Stimulated activated memory B cell treated with anti-CD40 and anti-IgM and Interleukin-4, amounts not matched to agents 10 μg/mL and 1 μg/mL and 100 μg/mL, for 72 hours (primary cell): ENCODE measurements at regions not wholly inside any gene's neighbourhood (a gene's known extent, or its start where the extent isn't known, plus 50 kb on each side); places are given as distances from the start of the nearest gene placed in this dataset.

Experiments
- ATAC-seq: fragments of 150-1000 bp; cut with Tn5 transposase; 2 replicates; pipeline ENCODE4 v1.10.0; 2021
- H3K27ac Mint-ChIP-seq: one replicate; pipeline ENCODE4 v1.8.0; 2022; ENCODE audit warnings: mild to moderate bottlenecking, mixed read lengths
- H3K27me3 Mint-ChIP-seq: one replicate; pipeline ENCODE4 v1.8.0; 2022; ENCODE audit warnings: mixed read lengths
- H3K36me3 Mint-ChIP-seq: one replicate; pipeline ENCODE4 v1.8.0; 2022; ENCODE audit warnings: mixed read lengths
- H3K4me1 Mint-ChIP-seq: one replicate; pipeline ENCODE4 v1.8.0; 2022; ENCODE audit warnings: mixed read lengths
- H3K4me3 Mint-ChIP-seq: one replicate; pipeline ENCODE4 v1.8.0; 2022; ENCODE audit warnings: mild to moderate bottlenecking, moderate library complexity, mixed read lengths
- H3K9me3 Mint-ChIP-seq: one replicate; pipeline ENCODE4 v1.8.0; 2022; ENCODE audit warnings: mixed read lengths

DNA sequence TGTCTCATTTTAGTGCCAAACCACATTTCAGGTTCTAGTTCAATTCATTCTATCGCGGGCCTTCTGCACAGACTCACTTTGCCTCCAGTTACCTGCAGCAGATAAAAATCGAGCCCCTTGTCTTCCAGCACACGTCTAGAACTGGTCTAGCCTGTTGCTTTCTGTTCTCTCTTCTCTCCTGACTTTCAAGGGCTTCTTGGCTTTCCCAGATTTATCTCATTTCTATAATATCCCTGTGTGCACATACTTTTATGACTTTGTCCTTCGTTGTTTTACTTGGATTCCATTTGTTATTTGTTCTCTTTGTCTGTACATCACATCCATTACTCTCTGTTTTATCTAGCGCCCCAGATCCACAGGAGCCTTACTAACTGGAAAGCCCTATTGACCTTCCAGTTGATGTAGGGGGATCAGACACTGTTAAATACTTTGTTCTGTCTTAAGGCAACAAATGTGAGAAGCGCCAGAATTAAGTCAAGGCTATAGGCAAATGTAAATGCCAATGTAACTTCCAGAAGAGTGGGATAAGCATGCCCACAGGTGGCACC is 284.5 kb upstream of the ADGRL4 start:
- no peaks in the 10 kb centered on the region for H3K4me1 Mint-ChIP-seq
- no peak overlapping the region for H3K4me3 Mint-ChIP-seq
- ATAC-seq: no peak
- H3K36me3 Mint-ChIP-seq: no peaks in the 10 kb centered on the region
- no peak overlapping the region for H3K27ac Mint-ChIP-seq
- no peaks in the 10 kb centered on the region for H3K9me3 Mint-ChIP-seq
- no peaks in the 10 kb centered on the region for H3K27me3 Mint-ChIP-seq

DNA sequence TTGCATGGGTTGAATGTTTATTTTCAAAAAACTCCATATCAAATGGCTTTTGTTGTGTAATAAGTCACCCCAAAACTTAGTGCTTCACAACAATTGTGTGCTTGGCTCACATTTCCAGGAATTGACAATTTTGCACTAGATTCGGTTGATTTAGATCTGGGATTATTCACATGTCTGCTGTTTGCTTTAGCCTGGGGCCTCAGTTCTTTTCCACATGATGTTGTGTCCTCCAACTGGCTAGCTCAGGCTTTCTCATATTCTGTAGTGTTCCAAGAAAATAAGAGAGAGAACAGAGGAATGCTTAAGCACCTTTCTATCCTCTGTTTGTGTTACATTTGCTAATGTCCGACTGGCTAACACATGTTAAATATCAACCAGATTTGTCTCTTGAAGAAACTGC is 281.5 kb upstream of the ADGRL4 start:
- Mint-ChIP-seq H3K36me3 (no peaks in the 10 kb centered on the region), H3K27me3 (no peaks in the 10 kb centered on the region), H3K9me3 (no peaks in the 10 kb centered on the region), H3K4me3 (no peak overlapping the region), H3K4me1 (no peaks in the 10 kb centered on the region), H3K27ac (no peak overlapping the region)
- ATAC-seq: no peak

DNA sequence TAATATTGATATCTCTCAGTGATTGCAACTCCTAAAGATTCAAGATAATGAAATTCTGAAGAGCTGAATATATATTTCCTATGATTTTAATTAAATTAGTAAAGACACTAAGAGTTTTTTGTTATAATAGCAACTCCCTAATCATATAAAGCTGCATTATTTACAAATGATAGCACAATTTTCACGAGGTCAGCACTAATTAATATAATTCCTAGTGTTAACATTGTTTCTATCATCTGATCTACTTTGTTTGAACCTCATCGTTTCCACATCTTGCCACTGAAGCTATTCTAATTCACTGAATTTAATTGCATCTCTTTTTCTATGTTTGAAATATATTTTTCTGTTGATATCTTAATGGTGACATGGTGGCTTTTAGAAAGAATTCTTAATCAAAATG is 279.1 kb upstream of the ADGRL4 start:
- no peaks in the 10 kb centered on the region for H3K9me3 Mint-ChIP-seq
- no peaks in the 10 kb centered on the region for H3K36me3 Mint-ChIP-seq
- ATAC-seq: no peak
- no peak overlapping the region for H3K4me3 Mint-ChIP-seq
- no peak overlapping the region for H3K27ac Mint-ChIP-seq
- H3K4me1 Mint-ChIP-seq: no peaks in the 10 kb centered on the region
- no peaks in the 10 kb centered on the region for H3K27me3 Mint-ChIP-seq

DNA sequence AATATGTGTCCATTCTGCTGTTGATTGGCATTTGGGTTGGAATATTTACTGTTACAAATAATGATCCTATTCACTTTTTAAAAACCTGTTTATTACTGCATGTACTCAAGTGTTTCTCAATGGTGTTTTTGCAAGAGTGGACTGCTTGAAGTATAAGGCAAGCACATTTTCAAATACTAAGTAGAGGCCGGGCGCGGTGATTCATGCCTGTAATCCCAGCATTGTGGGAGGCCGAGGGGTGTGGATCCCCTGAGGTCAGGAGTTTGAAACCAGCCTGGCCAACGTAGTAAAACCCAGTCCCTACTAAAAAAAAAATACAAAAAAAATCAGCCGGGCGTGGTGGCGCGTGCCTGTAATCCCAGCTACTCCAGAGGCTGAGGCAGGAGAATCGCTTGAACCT is 276.9 kb upstream of the ADGRL4 start:
- Mint-ChIP-seq H3K4me3 (no peak overlapping the region), H3K27ac (no peak overlapping the region), H3K9me3 (no peaks in the 10 kb centered on the region), H3K4me1 (no peaks in the 10 kb centered on the region), H3K36me3 (no peaks in the 10 kb centered on the region), H3K27me3 (no peaks in the 10 kb centered on the region)
- ATAC-seq: no peak

DNA sequence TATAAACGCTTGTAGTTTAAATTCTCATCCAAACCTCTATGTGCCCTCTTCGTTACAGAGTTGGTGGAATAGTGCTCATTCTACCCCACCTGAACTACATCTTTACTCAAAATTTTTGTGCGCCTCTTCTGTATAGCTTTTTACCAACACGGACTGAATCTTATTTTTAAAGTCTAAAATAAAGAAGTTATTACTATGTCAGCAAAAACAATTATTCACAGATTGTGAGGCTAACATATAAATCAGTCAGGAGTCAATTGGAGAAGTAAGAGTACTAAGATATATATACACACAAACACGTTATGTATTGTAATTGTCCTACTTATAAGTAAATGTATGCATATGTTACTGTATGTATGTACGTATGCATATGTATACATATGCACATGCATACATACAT is 274.9 kb upstream of the ADGRL4 start:
- no peaks in the 10 kb centered on the region for H3K36me3 Mint-ChIP-seq
- no peak overlapping the region for H3K27ac Mint-ChIP-seq
- no peak for ATAC-seq
- no peaks in the 10 kb centered on the region for H3K4me1 Mint-ChIP-seq
- H3K27me3 Mint-ChIP-seq: no peaks in the 10 kb centered on the region
- no peak overlapping the region for H3K4me3 Mint-ChIP-seq
- no peaks in the 10 kb centered on the region for H3K9me3 Mint-ChIP-seq

DNA sequence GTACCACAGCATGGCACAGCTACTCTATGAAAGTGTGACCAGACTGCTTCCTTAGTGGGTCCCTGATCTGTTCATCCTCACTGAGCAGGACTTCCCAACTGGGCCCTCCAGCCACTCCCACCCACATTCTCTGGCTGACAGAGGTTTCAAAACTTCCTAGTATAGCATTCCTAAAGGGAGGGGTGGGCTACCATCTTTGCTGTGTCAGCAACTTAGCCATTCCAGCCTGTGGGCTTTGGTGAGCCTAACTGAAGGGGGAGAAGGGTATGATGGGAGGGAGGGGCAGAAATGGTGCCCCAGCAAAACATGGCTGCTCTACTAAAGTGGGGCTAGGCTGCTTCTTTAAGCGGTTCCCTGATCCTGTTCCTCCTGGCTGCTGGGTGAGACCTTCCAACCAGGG is 265.2 kb upstream of the ADGRL4 start:
- H3K27me3 Mint-ChIP-seq: no peaks in the 10 kb centered on the region
- H3K36me3 Mint-ChIP-seq: no peaks in the 10 kb centered on the region
- no peaks in the 10 kb centered on the region for H3K4me1 Mint-ChIP-seq
- H3K27ac Mint-ChIP-seq: no peak overlapping the region
- no peak for ATAC-seq
- no peaks in the 10 kb centered on the region for H3K9me3 Mint-ChIP-seq
- H3K4me3 Mint-ChIP-seq: no peak overlapping the region

DNA sequence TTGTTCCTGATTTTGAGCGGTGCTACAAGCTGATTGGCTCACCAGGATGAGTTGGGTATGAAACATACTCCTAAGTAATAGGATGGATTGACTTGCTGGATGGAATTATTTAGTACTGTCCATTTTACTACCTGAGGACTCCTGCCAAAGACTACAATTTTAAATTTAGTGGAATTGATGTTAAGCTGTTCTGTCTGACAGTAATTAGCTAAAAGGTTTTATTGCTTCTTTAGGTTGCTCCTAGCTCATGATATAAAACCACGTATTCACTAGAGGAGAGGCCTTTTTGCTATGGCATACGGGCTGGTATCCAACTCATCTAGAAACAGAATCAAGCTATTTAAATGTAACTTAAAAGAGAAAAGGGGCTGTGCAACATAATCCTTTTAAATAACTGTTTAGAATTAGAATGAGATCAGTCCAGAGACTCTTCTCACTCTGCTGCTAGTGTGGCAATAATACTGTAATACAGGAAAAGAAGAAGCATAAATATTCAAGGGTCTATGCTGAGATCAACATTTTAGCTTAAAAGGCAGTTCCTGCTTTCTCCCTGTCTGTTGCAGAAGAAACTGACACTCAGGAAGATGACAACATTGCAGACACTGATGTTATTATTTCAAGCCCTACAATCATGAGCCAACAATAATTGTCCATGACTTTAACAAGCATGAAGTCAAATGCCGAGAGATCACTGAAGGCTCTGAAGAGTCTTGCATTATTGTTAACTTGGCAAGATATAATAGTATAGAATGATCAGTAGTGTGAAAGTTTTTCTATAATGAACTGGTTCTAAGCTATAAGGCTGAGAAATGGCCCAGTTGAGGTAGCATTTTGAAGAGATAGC is 258.7 kb upstream of the ADGRL4 start:
- Mint-ChIP-seq H3K36me3 (no peaks in the 10 kb centered on the region), H3K4me1 (no peaks in the 10 kb centered on the region), H3K27ac (no peak overlapping the region), H3K4me3 (no peak overlapping the region), H3K27me3 (no peaks in the 10 kb centered on the region), H3K9me3 (no peaks in the 10 kb centered on the region)
- no peak for ATAC-seq

DNA sequence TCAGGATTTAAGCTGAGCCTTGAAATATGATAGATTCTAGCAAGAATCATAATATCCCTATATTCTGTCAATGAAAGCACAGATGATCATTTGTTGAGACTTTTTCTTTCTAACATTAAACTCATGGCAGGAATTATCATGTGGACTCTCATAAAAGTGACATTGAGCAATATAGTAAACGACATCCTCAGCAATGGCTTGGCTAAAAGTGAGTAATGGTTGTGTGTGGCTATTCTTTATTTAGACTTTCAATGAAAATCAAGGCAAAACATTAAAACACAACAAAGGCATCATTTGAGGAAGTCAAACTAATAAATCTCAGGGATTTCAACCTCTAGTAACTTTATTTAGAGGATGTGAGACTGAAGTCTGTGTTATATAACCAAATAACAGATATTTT is 257.8 kb upstream of the ADGRL4 start:
- Mint-ChIP-seq H3K36me3 (no peaks in the 10 kb centered on the region), H3K27me3 (no peaks in the 10 kb centered on the region), H3K27ac (no peak overlapping the region), H3K4me3 (no peak overlapping the region), H3K4me1 (no peaks in the 10 kb centered on the region), H3K9me3 (no peaks in the 10 kb centered on the region)
- no peak for ATAC-seq

DNA sequence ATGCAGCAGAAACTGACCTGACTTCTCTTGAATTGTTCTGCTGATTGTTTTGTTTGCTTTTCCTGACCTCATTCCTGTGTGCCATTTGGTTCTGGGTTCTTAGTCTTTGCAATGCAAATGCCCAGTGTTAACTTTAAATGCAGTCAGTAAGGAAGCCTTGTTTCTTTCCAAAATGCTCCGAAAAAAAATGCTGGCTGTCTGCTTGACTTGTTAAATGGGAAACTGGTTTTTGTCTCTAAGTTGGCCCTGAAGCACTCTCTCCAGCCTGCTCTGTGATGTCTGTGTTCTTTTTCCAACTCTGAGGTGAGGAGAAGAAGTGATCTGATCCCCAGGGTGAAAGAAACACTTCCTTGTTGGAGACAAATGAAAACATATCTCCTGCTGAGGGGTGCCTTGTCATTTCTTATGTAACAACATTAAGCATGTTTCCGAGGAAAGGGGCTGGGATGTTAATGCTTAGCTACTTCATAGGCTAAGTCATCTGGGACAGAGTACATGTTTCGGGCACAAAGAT is 256.3 kb upstream of the ADGRL4 start:
- Mint-ChIP-seq H3K4me3 (no peak overlapping the region), H3K27me3 (no peaks in the 10 kb centered on the region), H3K36me3 (no peaks in the 10 kb centered on the region), H3K9me3 (no peaks in the 10 kb centered on the region), H3K4me1 (no peaks in the 10 kb centered on the region), H3K27ac (no peak overlapping the region)
- ATAC-seq: no peak

DNA sequence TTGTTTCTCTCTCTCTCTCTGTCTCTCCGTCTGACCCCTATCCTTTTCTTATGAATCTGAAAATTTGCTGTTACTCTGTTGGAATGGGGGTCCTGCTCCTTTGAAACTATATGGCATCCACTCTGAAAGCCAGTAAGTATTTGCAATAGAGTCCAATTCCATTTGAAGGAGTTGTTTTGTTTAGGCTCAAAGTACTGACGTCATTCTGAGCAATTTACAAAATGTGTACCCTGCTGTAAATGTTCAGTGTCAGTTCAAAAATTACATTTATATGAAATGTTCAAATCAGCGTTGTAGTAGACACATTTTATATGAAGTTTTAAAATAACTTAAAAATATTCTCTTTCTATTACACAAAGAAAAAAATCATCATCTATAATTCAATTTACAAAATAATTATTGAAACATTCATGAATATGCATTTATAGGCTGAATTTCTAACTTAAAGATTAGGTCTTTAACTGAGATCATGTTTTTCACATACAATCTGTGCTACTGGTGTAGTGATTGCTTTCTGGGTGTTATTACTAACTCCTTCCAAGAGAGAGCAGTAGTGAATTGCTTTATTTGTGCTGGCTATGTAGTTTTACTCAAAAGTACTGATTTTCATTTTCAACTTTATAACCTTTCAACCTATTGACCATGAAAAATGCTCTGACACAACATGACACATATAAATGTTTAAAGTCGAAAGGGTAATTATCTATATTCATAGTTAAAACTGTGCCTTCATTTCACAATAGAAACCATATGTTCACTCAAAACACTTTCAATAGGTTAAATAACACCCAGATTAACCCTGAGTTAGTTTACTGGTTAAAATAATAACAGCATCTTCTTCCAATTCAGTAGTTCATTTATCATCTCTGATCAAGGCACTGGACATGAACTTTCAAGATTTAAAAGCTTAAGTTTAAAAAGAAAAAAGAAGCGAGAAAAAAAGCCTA is 253.1 kb upstream of the ADGRL4 start:
- H3K9me3 Mint-ChIP-seq: no peaks in the 10 kb centered on the region
- no peaks in the 10 kb centered on the region for H3K27me3 Mint-ChIP-seq
- no peak overlapping the region for H3K27ac Mint-ChIP-seq
- H3K4me1 Mint-ChIP-seq: no peaks in the 10 kb centered on the region
- H3K4me3 Mint-ChIP-seq: no peak overlapping the region
- no peaks in the 10 kb centered on the region for H3K36me3 Mint-ChIP-seq
- ATAC-seq: no peak

DNA sequence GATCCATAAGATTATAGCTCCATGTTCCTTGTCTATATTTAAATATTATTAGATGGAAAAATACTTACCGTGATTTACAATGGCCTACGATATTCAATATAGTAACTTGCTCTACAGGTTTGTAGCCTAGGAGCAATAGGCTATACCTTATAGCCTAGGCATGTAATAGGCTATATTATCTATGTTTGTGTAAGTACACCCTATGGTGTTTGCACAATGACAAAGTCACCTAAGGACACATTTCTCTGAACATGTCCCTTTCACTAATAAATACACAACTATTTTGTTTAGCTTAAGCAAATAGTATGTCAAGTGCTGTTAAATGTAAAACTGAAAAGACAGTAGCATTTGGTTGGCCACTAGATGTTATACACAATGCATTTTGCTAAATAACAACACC is 248.9 kb upstream of the ADGRL4 start:
- ATAC-seq: no peak
- no peak overlapping the region for H3K27ac Mint-ChIP-seq

DNA sequence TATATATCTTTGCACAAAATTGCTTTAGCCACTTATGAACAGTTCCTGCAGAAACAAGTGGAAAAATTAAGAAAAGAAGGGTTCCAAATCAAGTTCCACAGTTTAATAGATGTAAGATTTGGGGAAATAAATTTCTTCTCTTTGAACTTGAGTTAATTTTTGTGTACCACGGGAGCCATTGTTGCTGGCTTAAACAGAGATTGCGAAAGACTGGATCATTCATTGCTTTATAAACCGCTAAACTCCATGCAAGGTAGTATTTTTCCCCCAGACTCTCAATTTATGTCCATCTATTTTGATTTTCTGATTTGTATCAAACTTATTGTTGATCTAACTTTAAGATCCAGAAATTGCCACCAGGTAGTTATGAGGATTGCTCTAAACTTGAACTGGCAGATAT is 246.1 kb upstream of the ADGRL4 start:
- no peak for ATAC-seq
- Mint-ChIP-seq H3K27ac (no peak overlapping the region), H3K4me1 (no peaks in the 10 kb centered on the region)

More for the DNA sequence above, 248.9 kb upstream of the ADGRL4 start:
- no peak overlapping the region for H3K4me3 Mint-ChIP-seq
- H3K36me3 Mint-ChIP-seq: no peaks in the 10 kb centered on the region
- no peaks in the 10 kb centered on the region for H3K9me3 Mint-ChIP-seq
- no peaks in the 10 kb centered on the region for H3K4me1 Mint-ChIP-seq
- H3K27me3 Mint-ChIP-seq: no peaks in the 10 kb centered on the region

DNA sequence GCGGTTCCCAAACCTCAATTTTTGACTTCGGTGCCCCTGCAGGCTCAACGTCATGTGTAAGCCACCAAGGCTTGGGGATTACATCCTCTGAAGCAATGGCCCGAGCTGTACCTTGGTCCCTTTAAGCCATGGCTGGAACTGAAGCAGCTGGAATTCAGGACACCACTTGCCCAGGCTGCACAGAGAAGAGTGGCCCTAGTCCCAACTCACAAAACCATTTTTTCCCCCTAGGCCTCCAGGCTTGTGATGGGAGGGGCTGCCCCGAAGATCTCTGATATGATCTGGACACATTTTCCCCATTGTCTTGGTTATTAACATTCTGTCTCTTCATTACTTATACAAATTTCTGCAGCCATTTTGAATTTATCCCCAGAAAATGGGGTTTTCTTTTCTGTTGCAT is 233.3 kb upstream of the ADGRL4 start:
- ATAC-seq: no peak
- H3K36me3 Mint-ChIP-seq: no peaks in the 10 kb centered on the region
- H3K9me3 Mint-ChIP-seq: peaks cover 6% of the 10 kb centered on the region
- H3K4me1 Mint-ChIP-seq: no peaks in the 10 kb centered on the region
- no peak overlapping the region for H3K27ac Mint-ChIP-seq
- H3K4me3 Mint-ChIP-seq: no peak overlapping the region
- no peaks in the 10 kb centered on the region for H3K27me3 Mint-ChIP-seq

More for the DNA sequence above, 246.1 kb upstream of the ADGRL4 start:
- Mint-ChIP-seq H3K9me3 (no peaks in the 10 kb centered on the region), H3K4me3 (no peak overlapping the region), H3K27me3 (no peaks in the 10 kb centered on the region), H3K36me3 (no peaks in the 10 kb centered on the region)

DNA sequence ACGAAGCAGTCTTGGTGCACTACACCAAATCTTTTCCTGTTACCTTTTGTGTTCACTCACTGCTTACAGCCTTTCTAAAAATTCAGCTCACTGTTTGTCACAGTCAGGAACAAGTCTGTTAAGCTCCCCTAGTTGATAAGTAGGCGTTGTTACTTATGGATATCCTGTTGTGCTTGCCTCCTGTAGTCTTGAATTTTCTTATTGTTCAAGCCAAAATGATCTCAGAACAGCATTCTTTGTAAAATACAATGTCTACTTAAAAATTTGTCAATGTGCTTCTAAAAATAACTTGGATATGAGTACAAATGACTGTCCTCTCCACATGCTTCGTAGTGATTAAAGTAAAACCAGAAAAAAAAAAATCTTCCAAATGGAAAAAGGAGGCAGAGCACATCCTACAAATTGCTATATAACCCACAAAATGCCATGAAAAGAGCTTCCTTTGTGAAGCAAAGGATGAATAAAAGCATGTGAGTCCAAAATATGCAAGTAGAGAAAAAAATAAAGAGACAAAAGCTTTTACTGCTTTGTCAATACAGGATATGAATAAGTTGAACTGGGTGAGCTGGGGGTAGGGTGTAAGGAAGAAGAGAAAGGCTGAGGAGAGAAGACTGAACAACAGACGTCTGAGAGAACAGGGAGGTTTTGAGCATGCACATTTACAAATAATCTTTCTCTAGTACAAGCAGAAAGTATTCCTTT is 228.9 kb upstream of the ADGRL4 start:
- H3K27ac Mint-ChIP-seq: no peak overlapping the region
- H3K27me3 Mint-ChIP-seq: no peaks in the 10 kb centered on the region
- no peak overlapping the region for H3K4me3 Mint-ChIP-seq
- no peaks in the 10 kb centered on the region for H3K4me1 Mint-ChIP-seq
- H3K36me3 Mint-ChIP-seq: no peaks in the 10 kb centered on the region
- no peak for ATAC-seq
- H3K9me3 Mint-ChIP-seq: peaks cover 6% of the 10 kb centered on the region

DNA sequence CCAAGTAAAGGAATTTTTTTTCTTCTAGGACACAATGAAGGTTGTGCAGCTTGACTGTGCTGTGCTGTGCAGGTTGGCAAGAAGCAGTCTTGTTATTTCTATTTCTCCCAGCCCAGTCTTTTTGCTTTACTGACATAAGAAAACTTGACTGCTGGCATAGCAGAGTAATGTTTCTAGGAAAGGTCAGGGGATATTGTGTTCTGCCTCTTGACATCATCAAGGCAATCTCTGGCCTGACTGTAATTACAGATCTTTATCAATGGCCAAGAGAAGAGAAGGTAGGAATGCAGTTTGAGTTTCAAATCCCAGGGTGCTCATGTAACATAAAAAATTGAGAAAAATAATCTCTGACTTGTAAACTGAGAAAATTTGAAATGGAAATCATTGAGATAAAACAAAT is 226.3 kb upstream of the ADGRL4 start:
- Mint-ChIP-seq H3K4me1 (no peaks in the 10 kb centered on the region), H3K27ac (no peak overlapping the region), H3K36me3 (no peaks in the 10 kb centered on the region), H3K27me3 (no peaks in the 10 kb centered on the region), H3K9me3 (no peaks in the 10 kb centered on the region), H3K4me3 (no peak overlapping the region)
- ATAC-seq: no peak
